ENCODE measurements at regions not wholly inside any gene's neighbourhood (a gene's known extent, or its start where the extent isn't known, plus 50 kb on each side); places are given as distances from the start of the nearest gene placed in this dataset. TPM values are rescaled to one million over a fixed set of nuclear protein-coding genes. Genes with fewer than 3 reads are reported as not detected.

DNA sequence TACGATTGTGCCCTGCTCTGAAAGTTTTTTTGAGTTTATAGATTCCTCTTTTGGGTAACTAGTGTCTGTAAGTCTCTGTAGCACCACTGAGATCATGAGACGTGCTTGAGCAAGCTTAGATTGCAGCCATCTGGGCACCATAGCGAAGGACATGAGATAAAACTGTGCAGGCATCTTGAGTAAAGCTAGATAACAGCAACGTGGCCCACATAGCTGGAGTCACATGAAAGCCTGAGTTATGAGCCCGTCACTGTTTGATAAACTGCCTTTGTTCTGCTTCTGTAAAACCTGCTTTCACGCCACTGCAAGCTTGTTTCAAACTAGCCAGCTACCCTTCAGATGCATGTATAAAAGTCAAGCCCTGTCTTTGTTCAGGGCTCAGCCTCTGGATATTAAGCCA is 359.1 kb upstream of the CXorf51A start:
- no peak for DNase-seq (ENCODE audit: unreplicated experiment)
- TF ChIP-seq, protein P1, sequence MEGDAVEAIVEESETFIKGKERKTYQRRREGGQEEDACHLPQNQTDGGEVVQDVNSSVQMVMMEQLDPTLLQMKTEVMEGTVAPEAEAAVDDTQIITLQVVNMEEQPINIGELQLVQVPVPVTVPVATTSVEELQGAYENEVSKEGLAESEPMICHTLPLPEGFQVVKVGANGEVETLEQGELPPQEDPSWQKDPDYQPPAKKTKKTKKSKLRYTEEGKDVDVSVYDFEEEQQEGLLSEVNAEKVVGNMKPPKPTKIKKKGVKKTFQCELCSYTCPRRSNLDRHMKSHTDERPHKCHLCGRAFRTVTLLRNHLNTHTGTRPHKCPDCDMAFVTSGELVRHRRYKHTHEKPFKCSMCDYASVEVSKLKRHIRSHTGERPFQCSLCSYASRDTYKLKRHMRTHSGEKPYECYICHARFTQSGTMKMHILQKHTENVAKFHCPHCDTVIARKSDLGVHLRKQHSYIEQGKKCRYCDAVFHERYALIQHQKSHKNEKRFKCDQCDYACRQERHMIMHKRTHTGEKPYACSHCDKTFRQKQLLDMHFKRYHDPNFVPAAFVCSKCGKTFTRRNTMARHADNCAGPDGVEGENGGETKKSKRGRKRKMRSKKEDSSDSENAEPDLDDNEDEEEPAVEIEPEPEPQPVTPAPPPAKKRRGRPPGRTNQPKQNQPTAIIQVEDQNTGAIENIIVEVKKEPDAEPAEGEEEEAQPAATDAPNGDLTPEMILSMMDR (IDR thresholded peaks at IDR 0.05; ENCODE audit: unreplicated experiment) = no peak
- Mint-ChIP-seq H3K9me3 (ENCODE audit: unreplicated experiment) (peaks cover 10% of the 10 kb centered on the region), H3K36me3 (ENCODE audit: insufficient read depth, unreplicated experiment) (no peaks in the 10 kb centered on the region), H3K27me3 (ENCODE audit: insufficient read depth, unreplicated experiment) (no peaks in the 10 kb centered on the region), H3K27ac (ENCODE audit: low read depth, unreplicated experiment) (no peak overlapping the region), H3K4me3 (ENCODE audit: unreplicated experiment) (no peak overlapping the region), H3K4me1 (ENCODE audit: insufficient read depth, unreplicated experiment) (no peaks in the 10 kb centered on the region)
- BruUV-seq (replicated peaks) = no TSS peak
- intact Hi-C loops (cut with micrococcal nuclease) = no loop called here
- ChIA-PET CTCF (no interaction called here), POLR2A (no interaction called here)

DNA sequence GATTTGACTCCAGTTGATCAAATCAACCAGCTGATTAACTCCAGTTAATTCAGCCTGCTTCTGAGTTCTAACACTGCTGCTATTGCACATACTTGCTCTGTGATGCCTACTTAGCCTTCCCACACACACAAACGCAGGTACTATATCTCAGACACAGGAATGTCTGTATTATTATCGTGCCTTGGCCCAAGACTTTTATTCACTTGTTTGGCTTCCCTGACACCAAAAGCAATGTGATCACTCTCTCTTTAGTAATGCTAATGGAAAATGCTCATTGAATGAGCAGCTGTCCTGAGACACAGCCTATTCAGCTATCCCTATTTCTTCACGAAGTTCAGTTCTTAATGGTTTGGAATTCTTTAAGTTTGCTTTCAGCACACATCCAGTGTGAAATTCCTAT is 356.4 kb upstream of the CXorf51A start:
- H3K27ac Mint-ChIP-seq (ENCODE audit: low read depth, unreplicated experiment) = no peak overlapping the region
- DNase-seq (ENCODE audit: unreplicated experiment) = no peak
- no peak overlapping the region for H3K4me3 Mint-ChIP-seq (ENCODE audit: unreplicated experiment)
- no TSS peak for BruUV-seq (replicated peaks)
- peaks cover 14% of the 10 kb centered on the region for H3K9me3 Mint-ChIP-seq (ENCODE audit: unreplicated experiment)
- ChIA-PET POLR2A (no interaction called here), CTCF (no interaction called here)
- H3K36me3 Mint-ChIP-seq (ENCODE audit: insufficient read depth, unreplicated experiment) = no peaks in the 10 kb centered on the region
- TF ChIP-seq, protein P1 (IDR thresholded peaks at IDR 0.05; ENCODE audit: unreplicated experiment) = no peak
- H3K4me1 Mint-ChIP-seq (ENCODE audit: insufficient read depth, unreplicated experiment) = no peaks in the 10 kb centered on the region
- no peaks in the 10 kb centered on the region for H3K27me3 Mint-ChIP-seq (ENCODE audit: insufficient read depth, unreplicated experiment)
- intact Hi-C loops (cut with micrococcal nuclease) = no loop called here

Small RNAs in the stretch of these regions (microRNA-seq; reads per million reads assigned to microRNA genes)
- gene MIR513A1 (not detected), gene MIR513A2 (not detected), gene MIR513B (71.1 reads per million, percentile 69 among the genes with 10 or more reads in this experiment), gene MIR513C (51.5 reads per million, percentile 67 among the genes with 10 or more reads in this experiment)
